Neural crest cell (in vitro differentiated cells): ENCODE measurements at regions not wholly inside any gene's neighbourhood (a gene's known extent, or its start where the extent isn't known, plus 50 kb on each side); places are given as distances from the start of the nearest gene placed in this dataset.
"Not testable (repeated sequence)": the region's sequence is repeated elsewhere in the genome, so short reads cannot be mapped to it uniquely, and the experiment has no call there.

Source experiments
- DNase-seq: peaks from one replicate; pipeline ENCODE4 v3.0.0; 2021; ENCODE audit warnings: low read depth, mixed read lengths, low spot score
- H3K27ac Mint-ChIP-seq: one replicate; pipeline ENCODE4 v1.8.0; 2021; ENCODE audit warnings: mild to moderate bottlenecking, mixed read lengths; ENCODE audit not compliant: unreplicated experiment
- H3K27me3 Mint-ChIP-seq: 2 replicates; pipeline ENCODE4 v1.8.0; 2021; ENCODE audit warnings: low read depth, mild to moderate bottlenecking, mixed read lengths
- H3K36me3 Mint-ChIP-seq: 2 replicates; pipeline ENCODE4 v1.8.0; 2021; ENCODE audit warnings: low read depth, mild to moderate bottlenecking, mixed read lengths
- H3K4me1 Mint-ChIP-seq: 2 replicates; pipeline ENCODE4 v1.8.0; 2021; ENCODE audit warnings: mixed read lengths
- H3K4me3 Mint-ChIP-seq: one replicate; pipeline ENCODE4 v1.8.0; 2021; ENCODE audit warnings: mild to moderate bottlenecking, mixed read lengths
- H3K9me3 Mint-ChIP-seq: 2 replicates; pipeline ENCODE4 v1.8.0; 2021; ENCODE audit warnings: mixed read lengths
- CTCF ChIP-seq: fragments of 200-600 bp; sonication (generic); conservative IDR thresholded peaks from 2 replicates; pipeline ENCODE4 v1.5.0; 2021; ENCODE audit warnings: antibody characterized with exemption, mild to moderate bottlenecking

- no peak for TF ChIP-seq CTCF
- H3K9me3 Mint-ChIP-seq = peaks cover 3% of the 10 kb centered on the region
- no peak for DNase-seq
- no peak overlapping the region for H3K4me3 Mint-ChIP-seq
- no peak overlapping the region for H3K27ac Mint-ChIP-seq
- peaks cover 11% of the 10 kb centered on the region for H3K4me1 Mint-ChIP-seq
- no peaks in the 10 kb centered on the region for H3K36me3 Mint-ChIP-seq
- no peaks in the 10 kb centered on the region for H3K27me3 Mint-ChIP-seq
Observed at GRCh38 chr7:125065546-125065945, 135.9 kb upstream of the POT1 start.

GRCh38 chr7:125065001-125065400 lies 135.4 kb upstream of the POT1 start:
- no peak for DNase-seq
- Mint-ChIP-seq H3K9me3 (peaks cover 3% of the 10 kb centered on the region), H3K27ac (no peak overlapping the region), H3K36me3 (no peaks in the 10 kb centered on the region), H3K27me3 (no peaks in the 10 kb centered on the region), H3K4me3 (no peak overlapping the region), H3K4me1 (peaks cover 11% of the 10 kb centered on the region)
- TF ChIP-seq CTCF = no peak

- Mint-ChIP-seq H3K4me3 (no peak overlapping the region), H3K27me3 (no peaks in the 10 kb centered on the region), H3K27ac (no peak overlapping the region), H3K4me1 (peaks cover 11% of the 10 kb centered on the region), H3K36me3 (no peaks in the 10 kb centered on the region), H3K9me3 (no peaks in the 10 kb centered on the region)
- no peak for TF ChIP-seq CTCF
- DNase-seq = no peak
Observed at GRCh38 chr7:125061776-125062397, 132.3 kb upstream of the POT1 start.

GRCh38 chr7:125061083-125061745 lies 131.6 kb upstream of the POT1 start:
- not testable (repeated sequence) for H3K36me3 Mint-ChIP-seq, H3K27me3 Mint-ChIP-seq, DNase-seq, H3K4me3 Mint-ChIP-seq, H3K27ac Mint-ChIP-seq, H3K9me3 Mint-ChIP-seq
- peaks cover 11% of the 10 kb centered on the region for H3K4me1 Mint-ChIP-seq

GRCh38 chr7:125059861-125060456 lies 130.3 kb upstream of the POT1 start:
- Mint-ChIP-seq H3K4me3 (no peak overlapping the region), H3K4me1 (peaks cover 11% of the 10 kb centered on the region), H3K36me3 (no peaks in the 10 kb centered on the region), H3K9me3 (no peaks in the 10 kb centered on the region), H3K27me3 (no peaks in the 10 kb centered on the region), H3K27ac (no peak overlapping the region)
- no peak for DNase-seq
- peak; percentile 72 for TF ChIP-seq CTCF

GRCh38 chr7:125057963-125058362 lies 128.3 kb upstream of the POT1 start:
- Mint-ChIP-seq H3K27me3 (no peaks in the 10 kb centered on the region), H3K4me3 (no peak overlapping the region), H3K27ac (no peak overlapping the region), H3K4me1 (peaks cover 11% of the 10 kb centered on the region), H3K36me3 (no peaks in the 10 kb centered on the region), H3K9me3 (no peaks in the 10 kb centered on the region)
- no peak for TF ChIP-seq CTCF
- no peak for DNase-seq
